Hematopoietic multipotent progenitor cell treated with erythropoietin and hydrocortisone succinate and interleukin-3 and kit ligand, for 6 days (in vitro differentiated cells): ENCODE measurements at regions not wholly inside any gene's neighbourhood (a gene's known extent, or its start where the extent isn't known, plus 50 kb on each side); places are given as distances from the start of the nearest gene placed in this dataset.

ENCODE experiments used
- DNase-seq: peaks from one replicate; pipeline ENCODE4 v3.0.0-alpha.2; 2015

DNA sequence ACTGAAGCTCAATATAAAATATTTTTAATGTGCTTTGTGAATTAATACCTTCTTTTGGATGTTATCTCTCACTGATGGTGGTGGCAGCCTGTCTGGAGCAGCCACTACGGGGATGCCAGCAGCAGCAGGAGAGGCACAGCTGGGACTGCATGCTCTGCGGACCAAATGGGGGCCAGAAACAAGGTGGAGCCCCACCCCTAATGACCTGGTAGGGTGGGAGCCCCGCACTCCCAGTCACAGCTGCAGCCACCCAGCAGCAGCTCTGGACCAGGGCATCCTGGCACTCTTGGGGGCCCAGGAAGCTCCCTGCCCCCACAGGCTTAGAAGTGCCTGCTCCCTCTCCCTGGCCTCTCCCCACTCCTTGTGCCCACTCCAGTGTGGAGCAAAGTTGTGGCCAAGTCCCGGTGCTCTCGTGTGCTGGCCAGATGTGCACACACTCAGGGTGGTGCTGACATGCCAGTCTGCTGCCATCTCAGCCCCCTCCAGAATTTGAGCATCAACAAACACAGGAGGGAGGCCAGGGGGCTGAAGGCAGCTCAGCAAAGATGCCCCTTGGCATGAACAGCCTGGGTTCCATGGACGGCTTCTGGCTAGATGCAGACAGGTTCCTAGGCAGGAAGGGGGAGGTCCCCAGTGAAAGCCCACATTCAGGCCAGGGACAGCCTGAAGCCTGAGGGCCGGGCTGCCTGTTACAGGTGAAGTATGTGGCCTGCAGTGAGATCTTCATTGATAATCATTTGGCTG is 696.7 kb upstream of the SLITRK5 start:
- DNase-seq, result no peak

DNA sequence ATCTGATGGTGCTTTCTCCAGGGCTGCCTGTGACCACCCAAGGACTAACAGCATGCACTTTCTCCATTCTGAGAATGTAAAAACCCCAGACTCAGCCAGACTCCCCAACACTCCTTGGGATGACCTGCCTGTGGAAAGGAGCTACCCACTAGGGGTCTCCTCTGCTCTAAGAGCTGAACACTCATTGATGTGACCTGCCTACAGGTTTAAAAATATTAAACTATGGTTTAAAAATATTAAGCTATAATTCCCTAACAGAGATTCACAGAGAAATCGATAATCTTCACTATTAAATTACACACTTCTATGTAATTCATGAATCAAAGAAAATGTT is 696.2 kb upstream of the SLITRK5 start:
- no peak for DNase-seq

DNA sequence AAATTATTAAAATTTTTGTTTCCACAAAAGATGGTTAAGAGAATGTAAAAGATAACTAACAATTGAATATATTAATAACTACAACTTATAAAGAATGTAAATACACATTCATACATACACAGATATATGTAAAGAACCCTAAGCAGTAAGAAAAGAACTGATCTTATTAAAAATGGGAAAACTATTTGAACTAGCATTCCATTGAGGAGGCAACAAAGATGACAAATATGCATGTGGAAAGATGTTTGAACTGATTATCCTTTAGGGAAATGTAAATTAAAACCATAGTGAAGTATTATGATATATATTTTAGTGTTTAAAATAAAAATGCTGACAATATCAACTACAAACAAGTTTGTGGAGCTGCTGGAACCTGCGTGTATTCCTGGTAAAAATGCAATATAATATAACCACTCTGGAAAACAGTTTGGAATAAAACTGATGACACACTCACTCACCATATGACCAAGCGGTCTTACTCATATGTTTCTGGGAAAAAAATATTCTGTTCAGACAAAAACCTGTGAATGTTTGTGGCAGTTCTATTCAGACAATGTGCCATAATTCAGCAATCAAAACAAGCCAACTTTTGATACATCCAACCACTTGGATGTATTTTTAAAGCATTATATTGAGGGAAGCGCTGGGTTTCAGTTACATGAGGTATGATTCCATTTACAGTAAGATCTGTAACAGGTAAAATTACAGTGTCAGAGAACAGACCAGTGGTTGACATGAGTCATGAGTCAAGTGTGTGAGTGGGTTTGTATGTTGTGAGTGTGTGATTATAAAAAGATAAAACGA is 694.4 kb upstream of the SLITRK5 start:
- DNase-seq, result no peak

DNA sequence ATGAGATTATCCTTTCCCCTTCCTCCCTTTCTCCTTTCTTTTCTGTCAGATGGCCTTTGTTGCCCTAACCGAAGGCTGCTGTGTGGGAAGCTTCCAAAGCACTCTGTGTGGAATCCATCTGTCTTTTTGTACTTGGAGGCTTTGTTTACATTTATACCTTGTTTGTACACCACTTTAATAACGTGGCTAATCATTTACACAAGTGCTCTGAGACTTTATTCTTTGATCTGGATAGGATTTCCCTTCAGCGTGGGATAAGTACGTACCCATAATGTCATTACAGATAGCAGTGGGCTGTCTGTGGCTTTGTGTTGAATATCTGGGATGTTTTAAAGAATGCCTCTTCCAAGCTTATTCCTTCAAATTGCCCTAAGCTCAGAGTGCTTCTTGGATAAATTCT is 684.7 kb upstream of the SLITRK5 start:
- no peak for DNase-seq

DNA sequence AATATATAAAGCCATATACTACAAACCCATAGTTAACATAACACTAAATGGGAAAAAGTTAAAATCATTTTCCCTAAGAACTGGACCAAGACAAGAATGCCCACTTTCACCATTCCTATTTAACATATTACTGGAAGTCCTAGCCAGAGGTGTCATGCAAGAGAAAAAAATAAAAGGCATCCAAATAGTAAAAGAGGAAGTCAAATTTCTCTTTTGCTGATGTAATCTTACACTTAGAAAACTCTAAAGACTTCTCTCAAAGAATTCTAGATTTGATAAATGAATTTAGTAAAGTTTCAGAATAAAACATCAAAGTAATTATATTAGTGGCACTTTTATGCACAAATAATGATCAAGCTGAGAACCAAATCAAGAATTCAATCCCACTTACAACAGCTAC is 678.9 kb upstream of the SLITRK5 start:
- DNase-seq, result peak; percentile 34

DNA sequence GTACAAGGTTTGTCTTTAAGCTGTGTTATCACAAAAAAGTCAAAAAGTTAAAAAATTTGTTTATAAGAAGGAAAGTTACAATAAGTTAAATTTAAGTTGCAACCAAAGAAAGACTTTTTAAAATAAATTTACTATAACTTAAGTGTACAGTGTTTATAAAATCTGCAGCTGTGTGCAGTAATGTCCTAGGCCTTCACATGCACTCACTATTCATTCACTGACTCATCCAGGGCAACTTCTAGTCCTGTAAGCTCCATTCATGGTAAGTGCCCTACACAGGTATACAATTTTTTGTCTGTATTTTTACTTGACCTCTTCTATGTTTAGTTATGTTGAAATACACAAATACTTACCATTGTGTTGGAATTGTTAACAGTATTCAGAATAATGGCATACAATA is 667.9 kb upstream of the SLITRK5 start:
- DNase-seq, result no peak

DNA sequence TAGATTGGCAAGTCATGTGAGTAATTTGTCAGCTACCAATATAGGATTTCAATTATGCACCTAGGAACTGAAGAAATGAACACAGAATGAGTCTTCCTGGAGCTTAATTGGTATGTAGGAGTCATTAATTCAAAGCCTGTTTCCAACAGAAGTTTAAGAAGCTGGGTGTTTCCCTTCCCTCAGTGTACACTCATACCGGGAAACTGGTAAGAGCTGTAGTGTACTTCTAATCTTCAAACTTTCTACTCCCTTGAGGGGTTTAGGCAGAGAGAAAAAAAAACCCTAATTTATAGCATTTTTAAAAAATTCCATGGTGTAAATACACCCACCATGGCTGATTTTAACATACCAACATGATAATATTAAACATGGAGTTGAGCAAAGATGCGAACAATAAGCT is 665.7 kb upstream of the SLITRK5 start:
- no peak for DNase-seq

DNA sequence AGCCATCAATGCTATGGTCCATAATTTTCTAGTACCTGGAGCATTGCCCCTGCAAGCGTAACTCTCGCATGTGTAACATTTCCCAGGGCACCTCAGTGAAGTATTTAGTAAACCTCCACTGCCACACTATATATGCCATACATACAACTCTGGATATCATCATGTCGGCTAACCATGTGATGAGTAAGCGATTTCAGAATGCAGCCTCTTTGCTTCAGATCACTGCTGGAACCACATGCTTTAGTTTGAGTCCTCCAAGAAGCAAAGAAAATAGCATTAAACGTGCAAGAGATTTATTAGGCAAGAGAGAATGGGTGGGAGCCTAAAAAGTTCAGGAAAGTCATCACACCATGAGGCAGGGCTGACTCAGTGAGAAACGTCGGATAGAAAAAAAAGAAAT is 635.6 kb upstream of the SLITRK5 start:
- DNase-seq, result no peak

DNA sequence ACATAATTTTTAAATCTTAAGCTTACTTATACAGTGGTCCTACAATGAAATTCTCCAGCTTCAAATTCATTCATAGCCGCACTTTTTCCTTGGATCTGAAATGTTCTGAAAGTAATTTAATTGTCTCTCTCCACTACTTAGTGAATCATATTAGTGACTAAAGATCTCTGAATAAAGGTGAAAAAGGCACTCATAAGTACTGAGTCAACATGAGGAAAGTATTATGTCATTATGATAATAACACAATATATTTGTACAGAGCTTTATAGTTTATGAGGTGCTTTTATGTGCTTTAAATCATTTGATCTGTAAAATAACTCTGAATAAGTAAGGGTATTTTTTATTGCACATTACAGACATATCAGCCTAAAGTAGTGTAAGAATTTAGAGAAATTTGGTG is 628.2 kb upstream of the SLITRK5 start:
- DNase-seq, result no peak

DNA sequence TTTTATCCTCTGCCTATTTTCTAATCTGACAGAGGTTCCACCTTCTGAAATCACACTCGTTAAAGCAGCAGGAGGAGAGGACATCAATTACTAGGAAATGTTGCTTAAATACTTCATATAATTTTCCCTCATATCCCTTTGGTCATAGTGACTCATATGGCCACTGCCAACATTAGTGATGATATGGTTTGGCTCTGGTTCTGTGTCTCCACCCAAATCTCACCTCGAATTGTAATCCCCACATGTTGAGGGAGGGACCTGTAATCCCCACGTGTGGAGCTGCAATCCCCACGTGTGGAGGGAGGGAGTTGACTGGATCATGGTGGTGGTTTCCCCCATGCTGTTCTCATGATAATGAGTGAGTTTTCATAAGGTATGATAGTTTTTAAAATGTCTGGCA is 618.4 kb upstream of the SLITRK5 start:
- DNase-seq, result no peak

DNA sequence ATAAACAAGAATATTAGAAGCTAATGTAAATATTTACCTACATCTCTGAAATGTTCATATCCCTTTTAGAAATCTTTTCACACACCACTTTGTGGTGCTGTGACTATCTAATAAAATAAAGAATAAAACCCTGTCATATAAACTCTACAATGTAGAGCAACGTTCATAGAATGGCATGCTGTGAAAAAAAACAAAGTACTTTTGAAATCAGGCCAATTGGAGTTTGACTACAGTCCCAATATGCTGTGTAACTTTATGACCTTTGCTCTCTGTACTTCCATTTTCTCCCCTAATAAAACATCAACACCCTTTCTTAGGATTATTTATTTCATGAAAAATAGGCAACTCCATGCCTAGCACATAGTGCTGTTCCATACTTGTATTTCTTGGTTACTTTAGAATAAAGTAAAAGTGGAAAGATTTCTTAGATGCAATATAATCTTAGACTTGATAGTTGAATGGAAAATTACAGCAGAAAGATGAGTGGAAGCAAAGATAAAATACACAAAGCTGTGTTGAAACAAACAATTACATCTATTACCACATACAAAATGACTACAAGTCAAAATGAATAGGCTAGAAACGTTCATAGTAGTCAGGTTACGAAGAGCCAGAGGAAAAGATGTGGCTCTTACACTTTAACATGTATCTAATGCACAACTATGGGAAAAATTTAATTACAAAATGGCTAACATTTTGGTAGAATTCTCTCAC is 613.2 kb upstream of the SLITRK5 start:
- DNase-seq, result no peak

DNA sequence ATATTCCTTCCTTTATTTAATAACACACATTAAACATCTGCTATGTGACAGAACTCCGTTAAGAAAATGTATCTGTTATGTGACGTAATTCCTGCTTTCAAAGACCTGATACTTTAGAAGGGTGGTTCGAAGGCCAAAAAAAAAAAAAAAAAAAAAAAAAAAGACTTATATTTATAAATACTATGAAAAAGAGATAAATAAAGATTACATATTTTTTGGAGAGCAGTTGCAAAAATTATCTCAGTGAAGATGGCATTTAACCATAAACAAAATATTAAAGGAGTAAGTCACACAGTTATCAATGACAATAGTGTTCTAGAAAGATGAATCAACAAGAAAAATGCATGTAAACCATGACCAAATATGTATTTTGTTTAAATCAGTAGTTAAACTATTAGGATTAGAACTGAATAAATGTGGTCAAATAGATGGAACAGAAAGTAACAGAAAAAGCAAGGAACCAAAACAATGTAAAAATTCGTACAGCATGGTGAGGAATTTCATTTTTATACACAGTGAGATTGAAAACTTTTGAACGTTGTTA is 612.3 kb upstream of the SLITRK5 start:
- no peak for DNase-seq

DNA sequence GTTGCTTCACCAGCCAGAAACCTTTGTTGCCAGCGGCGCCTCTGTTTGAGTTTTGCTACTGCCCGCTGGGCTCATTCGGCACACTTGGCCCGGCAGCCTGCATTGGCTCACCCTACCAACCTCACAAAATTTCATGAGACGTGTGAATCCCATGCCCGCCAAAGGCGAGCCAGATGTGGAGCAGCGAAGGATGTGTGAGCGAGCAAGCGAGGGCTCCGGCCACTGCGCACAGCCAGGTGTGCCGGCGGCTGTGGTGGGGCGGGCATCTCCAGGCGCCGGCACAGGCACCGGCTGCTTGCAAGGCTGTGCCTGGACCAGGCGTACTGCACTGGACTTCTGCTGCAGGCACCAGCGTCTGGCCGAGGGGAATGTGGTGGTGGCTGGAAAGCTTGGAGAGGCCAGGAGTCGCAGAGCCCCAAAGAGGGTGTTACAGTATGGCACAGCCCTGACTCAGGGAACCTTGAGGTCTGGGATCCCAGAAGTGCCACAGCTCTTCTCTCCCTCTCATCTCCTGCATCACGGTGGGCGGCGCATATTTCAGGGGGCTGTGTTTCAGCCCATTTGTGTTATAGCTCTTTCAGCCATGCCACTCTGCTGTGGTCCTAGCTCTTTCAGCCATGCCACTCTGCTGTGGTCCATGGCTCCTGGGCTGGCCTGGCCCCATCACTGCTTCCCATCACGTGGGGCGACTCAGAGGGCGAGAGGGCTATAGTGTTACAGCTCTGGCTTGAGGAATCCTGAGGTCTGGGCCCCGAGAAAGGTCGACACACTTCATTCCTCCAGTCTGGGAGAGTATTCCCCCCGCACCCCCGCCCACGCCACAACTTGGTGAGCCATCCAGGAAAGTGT is 592.0 kb upstream of the SLITRK5 start:
- DNase-seq, result no peak

DNA sequence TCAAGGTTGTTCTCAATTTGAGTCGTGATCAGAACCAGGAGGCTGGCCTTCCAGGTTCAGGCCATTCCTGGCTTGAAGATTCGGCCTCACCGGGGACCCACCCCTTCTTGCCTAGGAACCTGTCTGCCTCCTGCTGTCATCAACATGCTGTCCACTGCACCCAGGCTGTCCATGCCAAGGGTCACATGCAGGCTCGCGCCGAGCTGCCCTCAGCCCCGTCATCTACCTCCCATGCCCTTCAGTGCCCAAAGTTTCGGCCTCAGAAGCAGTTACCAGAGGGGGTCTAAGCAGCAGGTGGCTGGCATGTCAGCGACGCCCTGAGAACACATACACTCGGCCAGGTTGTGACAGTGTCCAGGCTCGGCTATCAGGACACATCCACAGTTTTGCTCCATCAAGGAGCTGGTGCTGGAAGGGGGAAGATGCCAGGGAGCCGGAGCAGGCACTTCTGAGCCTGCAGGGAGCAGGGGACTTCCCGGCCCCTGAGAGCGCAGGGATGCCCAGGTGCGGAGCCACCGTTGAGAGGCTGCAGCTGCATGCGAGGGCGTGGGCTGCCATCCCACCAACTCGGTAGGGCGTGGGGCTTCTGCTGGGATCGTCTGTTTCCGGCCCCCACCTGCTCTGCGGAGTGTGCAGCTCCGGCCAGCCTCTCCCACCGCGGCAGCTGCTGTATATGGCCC is 590.9 kb upstream of the SLITRK5 start:
- no peak for DNase-seq

DNA sequence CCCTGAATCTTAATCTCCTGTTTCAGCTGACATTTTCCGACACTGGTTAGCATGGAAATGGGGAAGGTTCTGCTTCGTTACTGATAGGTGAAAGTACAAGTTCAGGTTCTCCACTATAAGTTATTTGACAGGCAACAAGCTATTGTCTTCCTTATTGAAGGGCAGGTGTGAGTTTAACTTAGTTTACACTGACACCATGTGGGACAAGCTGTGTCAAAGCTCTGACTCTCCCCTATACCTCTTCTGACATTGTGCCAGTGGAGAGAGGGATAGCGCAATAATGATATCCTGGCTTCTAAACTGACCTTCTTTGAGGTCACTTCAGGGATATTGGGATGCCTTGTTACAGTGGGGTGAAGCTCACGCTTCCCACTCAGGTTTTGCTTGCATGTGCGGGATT is 587.0 kb upstream of the SLITRK5 start:
- DNase-seq, result no peak

DNA sequence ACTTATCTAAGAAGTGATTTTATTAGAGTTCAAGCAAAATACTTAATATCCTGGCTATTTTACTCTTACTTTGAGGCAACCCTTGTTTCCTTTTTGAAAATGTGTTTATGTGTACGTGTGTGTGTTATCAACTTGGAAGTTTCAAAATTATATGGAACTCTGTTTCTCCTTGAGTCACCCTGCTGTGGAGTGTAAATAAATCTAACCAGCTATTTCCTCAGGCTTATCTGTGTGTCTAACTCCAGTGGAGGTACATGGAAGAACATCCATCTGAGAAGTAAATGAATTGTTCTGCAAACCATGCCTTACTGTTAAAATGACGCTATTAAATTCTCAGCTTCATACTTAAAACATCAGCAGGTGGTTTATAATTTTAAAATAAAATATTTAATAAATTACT is 583.4 kb upstream of the SLITRK5 start:
- DNase-seq, result no peak

DNA sequence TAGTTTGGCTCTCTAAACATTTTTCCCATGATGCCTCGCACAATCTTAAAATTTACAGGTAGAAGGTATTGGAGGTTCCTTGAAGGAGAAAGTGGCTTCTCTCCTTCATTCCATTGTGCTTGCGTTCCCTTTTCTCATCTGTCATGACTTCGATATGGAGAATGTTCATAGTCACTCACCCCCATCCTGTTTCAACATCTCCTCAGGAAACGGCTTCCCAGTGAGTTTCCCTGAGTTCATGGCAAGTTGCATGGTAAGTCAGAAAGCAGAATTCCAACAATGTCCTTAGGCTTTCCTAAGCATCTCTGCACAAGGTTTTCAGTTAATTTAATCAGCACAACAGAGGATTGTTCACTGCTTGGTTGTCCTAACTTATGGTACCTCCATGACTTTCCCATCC is 581.8 kb upstream of the SLITRK5 start:
- no peak for DNase-seq

DNA sequence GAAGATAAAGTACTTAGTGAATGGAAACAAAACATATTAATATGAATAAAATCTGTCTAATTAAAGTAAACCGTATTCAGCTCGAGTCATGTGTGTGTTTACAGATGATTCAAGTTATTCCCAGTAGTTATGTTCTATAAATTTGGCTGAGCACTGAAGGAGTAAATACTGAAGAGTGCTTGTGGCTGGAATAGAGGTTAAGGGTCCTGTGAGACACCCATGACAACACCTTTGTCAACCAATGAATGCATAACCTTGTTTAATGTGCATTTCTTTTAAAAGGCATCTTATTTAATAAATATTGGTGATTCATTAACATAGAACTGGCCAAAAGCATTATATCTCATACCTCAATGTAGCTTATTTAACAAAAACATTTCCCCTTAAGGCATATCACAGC is 577.8 kb upstream of the SLITRK5 start:
- no peak for DNase-seq

DNA sequence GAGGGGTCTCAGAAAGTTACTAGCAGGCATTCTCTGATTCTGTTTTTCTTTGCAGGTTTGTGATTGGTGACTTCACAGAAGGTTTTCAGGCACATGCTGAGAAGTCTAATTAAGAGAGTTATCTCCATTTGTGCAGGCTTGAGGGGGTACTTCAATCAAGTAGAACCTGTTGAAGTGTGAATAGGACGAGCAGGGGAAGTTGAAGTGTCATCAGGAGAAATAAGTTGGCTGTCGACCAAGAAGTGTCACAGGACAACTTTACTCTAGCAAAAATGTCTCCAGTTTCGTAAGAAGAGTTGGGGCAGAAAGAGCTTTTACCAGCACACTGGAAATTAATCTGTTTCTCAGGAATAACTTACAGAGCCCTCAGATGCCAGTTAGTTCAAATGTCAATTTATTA is 576.5 kb upstream of the SLITRK5 start:
- peak; percentile 29 for DNase-seq

DNA sequence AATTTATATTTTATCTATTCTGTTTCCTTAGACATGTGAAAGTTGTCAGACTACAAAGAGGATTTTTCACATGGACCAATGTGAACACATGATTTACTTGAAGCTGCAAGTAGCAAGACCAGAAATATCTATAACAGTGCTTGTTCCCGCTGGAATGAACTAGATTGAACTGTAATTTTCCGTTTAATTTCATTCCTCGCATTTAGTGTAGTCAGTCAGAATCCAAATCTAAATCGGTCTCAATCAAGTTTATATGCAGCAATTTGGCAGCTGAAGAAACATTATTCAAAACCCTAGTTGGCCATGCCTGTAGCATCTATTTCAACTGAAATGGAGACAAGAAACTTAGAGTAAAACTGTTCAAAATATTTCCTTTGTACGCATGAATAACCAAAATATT is 570.7 kb upstream of the SLITRK5 start:
- DNase-seq, result no peak

DNA sequence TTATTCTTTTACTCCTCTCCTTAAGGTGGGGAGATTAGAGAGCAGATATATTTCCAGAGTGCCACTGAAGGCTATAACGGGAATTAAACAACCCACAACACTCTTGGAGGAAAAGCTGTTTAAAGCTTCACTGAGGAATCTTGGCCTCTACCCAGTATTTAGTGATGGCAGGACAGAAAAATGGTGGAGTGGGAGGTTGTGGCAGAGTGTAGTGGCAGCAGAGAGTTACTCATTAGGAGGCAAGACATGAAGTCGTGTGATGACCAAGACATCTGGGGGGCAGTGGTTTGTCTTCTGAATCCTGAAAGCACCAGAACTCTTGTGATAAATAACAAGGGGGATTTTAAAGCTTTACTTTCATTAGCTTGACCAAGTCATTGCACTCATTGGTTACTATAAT is 563.5 kb upstream of the SLITRK5 start:
- no peak for DNase-seq

DNA sequence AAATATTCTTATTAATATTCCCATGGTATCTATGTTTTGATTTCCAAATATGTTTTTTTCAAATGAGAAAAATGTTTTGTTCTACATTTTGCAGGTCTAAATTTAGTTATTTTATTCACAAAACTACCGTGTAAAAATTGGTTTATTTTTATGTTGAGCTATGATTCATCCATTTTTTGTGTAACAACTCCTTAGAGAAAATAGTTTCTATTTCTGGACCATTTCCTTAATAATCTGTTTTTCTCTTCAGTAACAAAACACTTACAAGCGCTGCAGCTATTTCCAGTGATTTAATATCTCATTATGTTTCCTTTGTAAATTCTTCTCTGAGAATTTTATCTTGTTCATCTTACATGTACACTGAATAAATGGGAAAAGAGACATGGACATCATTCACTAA is 550.7 kb upstream of the SLITRK5 start:
- DNase-seq, result no peak
